ENCODE measurements at regions not wholly inside any gene's neighbourhood (a gene's known extent, or its start where the extent isn't known, plus 50 kb on each side); places are given as distances from the start of the nearest gene placed in this dataset.

DNA sequence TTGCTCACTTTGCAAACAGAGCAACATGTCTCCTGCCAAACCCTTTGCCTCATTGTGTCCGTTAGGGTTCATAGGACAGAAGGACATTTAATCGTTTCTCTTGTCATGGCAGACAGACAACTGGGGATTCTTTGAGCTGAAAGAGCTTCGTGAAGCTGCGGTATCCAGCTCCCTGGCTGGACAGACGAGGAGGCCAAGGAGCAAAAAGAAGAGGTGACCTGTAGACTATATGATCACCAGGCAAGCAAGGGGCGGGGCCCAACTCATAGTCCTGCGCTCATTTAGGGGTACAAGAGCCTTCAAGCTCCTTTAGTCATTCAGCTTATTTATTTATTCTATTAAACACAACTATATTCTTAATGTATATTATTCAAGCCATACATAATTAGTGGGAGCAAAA is 66.8 kb upstream of the VRK1 start:
- ATAC-seq (ENCODE audit: poor library complexity) (no peak), DNase-seq (no peak)
- Mint-ChIP-seq H3K36me3 (ENCODE audit: low read depth) (no peaks in the 10 kb centered on the region), H3K27ac (no peak overlapping the region), H3K27me3 (peaks cover 49% of the 10 kb centered on the region), H3K9me3 (no peaks in the 10 kb centered on the region), H3K4me1 (ENCODE audit: low read depth) (no peaks in the 10 kb centered on the region), H3K4me3 (no peak overlapping the region)
- intact Hi-C loops (cut with DNase I, micrococcal nuclease): no loop called here
- POLR2A ChIA-PET: no interaction called here
- H3K27ac ChIP-seq (ENCODE audit: low read depth in 1 of 2, low read length in 2 of 2): no peak overlapping the region
- no peaks in the 10 kb centered on the region for H3K9me3 ChIP-seq (ENCODE audit: control insufficient read depth in 1 of 2, insufficient read depth in 1 of 2, low read length in 2 of 2)
- H3K4me1 ChIP-seq (ENCODE audit: insufficient read depth, low read length): no peaks in the 10 kb centered on the region
- CTCF ChIA-PET: interaction anchor here (1.6 kb wide), 1 partner anchor 11 kb away, joined by 4 read pairs; no protein-coding TSS in a partner anchor
- no peak overlapping the region for H3K4me3 ChIP-seq (ENCODE audit: low read length)
- TF ChIP-seq, protein P1, sequence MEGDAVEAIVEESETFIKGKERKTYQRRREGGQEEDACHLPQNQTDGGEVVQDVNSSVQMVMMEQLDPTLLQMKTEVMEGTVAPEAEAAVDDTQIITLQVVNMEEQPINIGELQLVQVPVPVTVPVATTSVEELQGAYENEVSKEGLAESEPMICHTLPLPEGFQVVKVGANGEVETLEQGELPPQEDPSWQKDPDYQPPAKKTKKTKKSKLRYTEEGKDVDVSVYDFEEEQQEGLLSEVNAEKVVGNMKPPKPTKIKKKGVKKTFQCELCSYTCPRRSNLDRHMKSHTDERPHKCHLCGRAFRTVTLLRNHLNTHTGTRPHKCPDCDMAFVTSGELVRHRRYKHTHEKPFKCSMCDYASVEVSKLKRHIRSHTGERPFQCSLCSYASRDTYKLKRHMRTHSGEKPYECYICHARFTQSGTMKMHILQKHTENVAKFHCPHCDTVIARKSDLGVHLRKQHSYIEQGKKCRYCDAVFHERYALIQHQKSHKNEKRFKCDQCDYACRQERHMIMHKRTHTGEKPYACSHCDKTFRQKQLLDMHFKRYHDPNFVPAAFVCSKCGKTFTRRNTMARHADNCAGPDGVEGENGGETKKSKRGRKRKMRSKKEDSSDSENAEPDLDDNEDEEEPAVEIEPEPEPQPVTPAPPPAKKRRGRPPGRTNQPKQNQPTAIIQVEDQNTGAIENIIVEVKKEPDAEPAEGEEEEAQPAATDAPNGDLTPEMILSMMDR (IDR thresholded peaks at IDR 0.05): no peak
- no peaks in the 10 kb centered on the region for H3K36me3 ChIP-seq (ENCODE audit: insufficient read depth, low read length)
- H3K27me3 ChIP-seq (ENCODE audit: control insufficient read depth in 1 of 2, insufficient read depth in 2 of 2, low read length in 2 of 2): peaks cover 13 to 14% of the 10 kb centered on the region in 2 experiments

DNA sequence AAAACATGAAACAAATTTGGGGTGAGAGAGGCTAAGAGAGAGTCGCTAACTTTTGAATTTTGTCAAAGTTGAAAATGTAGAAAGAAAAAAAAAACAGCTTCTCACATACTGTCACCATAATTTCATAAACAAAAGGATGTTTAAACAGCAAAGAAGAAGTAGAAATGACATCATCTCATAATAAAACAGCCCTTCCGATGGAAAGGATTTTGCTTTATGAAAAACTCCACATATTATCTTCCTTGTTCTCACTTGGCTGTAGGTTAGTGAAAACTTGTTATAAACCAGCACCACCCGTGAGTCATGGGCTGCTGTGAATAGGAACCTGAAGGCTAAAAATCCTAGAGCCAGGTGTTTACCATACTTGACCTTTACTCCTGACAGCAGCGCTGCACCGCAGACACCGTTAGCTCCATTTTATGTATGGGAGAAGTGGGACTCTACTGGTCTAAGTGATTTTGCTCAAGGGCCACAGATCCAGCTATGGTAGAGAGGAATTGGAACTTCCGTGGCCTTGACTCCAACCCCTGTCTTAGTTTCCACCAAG is 63.0 kb upstream of the VRK1 start:
- Histone ChIP-seq H3K36me3 (ENCODE audit: insufficient read depth, low read length) (no peaks in the 10 kb centered on the region), H3K27me3 (ENCODE audit: control insufficient read depth in 1 of 2, insufficient read depth in 2 of 2, low read length in 2 of 2) (peaks cover 29 to 48% of the 10 kb centered on the region in 2 experiments), H3K27ac (ENCODE audit: low read depth in 1 of 2, low read length in 2 of 2) (no peak overlapping the region), H3K9me3 (ENCODE audit: control insufficient read depth in 1 of 2, insufficient read depth in 1 of 2, low read length in 2 of 2) (no peaks in the 10 kb centered on the region), H3K4me1 (ENCODE audit: insufficient read depth, low read length) (no peaks in the 10 kb centered on the region), H3K4me3 (ENCODE audit: low read length) (no peak overlapping the region)
- peaks cover 4% of the 10 kb centered on the region for H3K4me1 Mint-ChIP-seq (ENCODE audit: low read depth)
- H3K4me3 Mint-ChIP-seq: no peak overlapping the region
- CTCF ChIA-PET: no interaction called here
- intact Hi-C loops (cut with DNase I, micrococcal nuclease): no loop called here
- DNase-seq (no peak), ATAC-seq (ENCODE audit: poor library complexity) (no peak)
- TF ChIP-seq, protein P1 (IDR thresholded peaks at IDR 0.05): no peak
- H3K36me3 Mint-ChIP-seq (ENCODE audit: low read depth): no peaks in the 10 kb centered on the region
- no peaks in the 10 kb centered on the region for H3K9me3 Mint-ChIP-seq
- no peak overlapping the region for H3K27ac Mint-ChIP-seq
- POLR2A ChIA-PET: no interaction called here
- peaks cover 65% of the 10 kb centered on the region for H3K27me3 Mint-ChIP-seq

DNA sequence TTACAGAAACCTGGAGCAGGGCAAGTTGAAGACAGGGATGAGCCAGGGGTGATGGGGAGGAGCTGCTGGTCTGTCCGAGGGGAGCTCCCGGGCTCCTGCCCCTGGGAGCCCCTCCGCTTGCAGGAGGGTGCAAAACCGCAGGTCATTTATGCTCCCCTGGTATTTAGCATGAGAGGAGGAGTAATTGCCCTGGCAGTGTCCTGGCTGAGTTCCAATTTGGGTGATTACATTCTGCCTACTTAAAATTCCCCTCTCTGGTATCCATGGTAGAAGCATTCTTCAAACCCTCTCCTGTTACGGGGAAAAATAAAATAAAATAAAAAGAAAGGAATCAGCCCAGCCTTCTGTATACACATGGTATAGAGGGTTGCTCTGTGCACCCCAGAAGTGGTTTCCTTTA is 61.7 kb upstream of the VRK1 start:
- Histone ChIP-seq H3K4me3 (ENCODE audit: low read length) (no peak overlapping the region), H3K4me1 (ENCODE audit: insufficient read depth, low read length) (no peaks in the 10 kb centered on the region), H3K36me3 (ENCODE audit: insufficient read depth, low read length) (no peaks in the 10 kb centered on the region), H3K27me3 (ENCODE audit: control insufficient read depth in 1 of 2, insufficient read depth in 2 of 2, low read length in 2 of 2) (peaks cover 30 to 56% of the 10 kb centered on the region in 2 experiments), H3K27ac (ENCODE audit: low read depth in 1 of 2, low read length in 2 of 2) (no peak overlapping the region), H3K9me3 (ENCODE audit: control insufficient read depth in 1 of 2, insufficient read depth in 1 of 2, low read length in 2 of 2) (no peaks in the 10 kb centered on the region)
- peaks cover 73% of the 10 kb centered on the region for H3K27me3 Mint-ChIP-seq
- ChIA-PET CTCF (interaction anchor here (1.4 kb wide), 1 partner anchor 9 kb away, joined by 3 read pairs; no protein-coding TSS in a partner anchor), POLR2A (no interaction called here)
- H3K27ac Mint-ChIP-seq: no peak overlapping the region
- TF ChIP-seq, protein P1 (IDR thresholded peaks at IDR 0.05): no peak
- no peaks in the 10 kb centered on the region for H3K36me3 Mint-ChIP-seq (ENCODE audit: low read depth)
- intact Hi-C loops (cut with DNase I, micrococcal nuclease): no loop called here
- DNase-seq (no peak), ATAC-seq (ENCODE audit: poor library complexity) (no peak)
- H3K9me3 Mint-ChIP-seq: no peaks in the 10 kb centered on the region
- no peak overlapping the region for H3K4me3 Mint-ChIP-seq
- peaks cover 9% of the 10 kb centered on the region for H3K4me1 Mint-ChIP-seq (ENCODE audit: low read depth)

Measured in CD4-positive, alpha-beta T cell (primary cell).